ENCODE measurements at regions not wholly inside any gene's neighbourhood (a gene's known extent, or its start where the extent isn't known, plus 50 kb on each side); places are given as distances from the start of the nearest gene placed in this dataset.

GRCh38 chr1:193629875-193630274, 443.5 kb upstream of the B3GALT2 start:
- no peak for TF ChIP-seq TAF1 (IDR thresholded peaks at IDR 0.05; ENCODE audit: borderline replicate concordance, insufficient read depth, low read length)
- no peak for TF ChIP-seq FOXP2 (optimal IDR thresholded peaks at IDR 0.05; ENCODE audit: borderline replicate concordance, extremely low read depth, extremely low read length, insufficient read depth)
- TF ChIP-seq REST (IDR thresholded peaks at IDR 0.05; ENCODE audit: insufficient read depth in 1 of 2, low read depth in 2 of 2, low read length in 2 of 2) = no peak
- TF ChIP-seq POLR2AphosphoS5 (IDR thresholded peaks at IDR 0.05; ENCODE audit: low read depth, low read length) = no peak
- TF ChIP-seq SIN3A (IDR thresholded peaks at IDR 0.05; ENCODE audit: borderline replicate concordance, insufficient read depth, low read length) = no peak

DNA sequence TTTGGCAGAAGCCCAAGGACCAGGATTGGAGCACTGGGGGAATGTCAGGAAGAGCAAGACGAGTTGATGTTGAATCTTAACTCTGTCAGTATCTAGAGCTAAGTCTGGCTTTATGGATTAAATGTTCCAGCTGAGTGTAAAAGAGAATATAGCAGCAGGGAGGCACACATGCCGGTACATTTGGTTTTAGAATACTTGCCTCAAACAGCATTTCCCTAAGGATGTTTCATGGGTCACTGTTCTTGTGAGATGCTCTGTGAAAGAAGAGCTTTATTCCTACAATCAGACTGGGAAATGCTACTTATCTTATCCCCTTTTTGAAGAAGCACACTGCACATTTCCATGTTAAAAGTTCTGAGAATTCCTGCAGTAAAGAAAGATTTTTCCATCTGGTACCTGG, 440.3 kb upstream of the B3GALT2 start:
- TF ChIP-seq TAF1 (IDR thresholded peaks at IDR 0.05; ENCODE audit: borderline replicate concordance, insufficient read depth, low read length) (no peak), FOXP2 (optimal IDR thresholded peaks at IDR 0.05; ENCODE audit: borderline replicate concordance, extremely low read depth, extremely low read length, insufficient read depth) (no peak), REST (IDR thresholded peaks at IDR 0.05; ENCODE audit: insufficient read depth in 1 of 2, low read depth in 2 of 2, low read length in 2 of 2) (no peak), POLR2AphosphoS5 (IDR thresholded peaks at IDR 0.05; ENCODE audit: low read depth, low read length) (no peak), SIN3A (IDR thresholded peaks at IDR 0.05; ENCODE audit: borderline replicate concordance, insufficient read depth, low read length) (no peak)

DNA sequence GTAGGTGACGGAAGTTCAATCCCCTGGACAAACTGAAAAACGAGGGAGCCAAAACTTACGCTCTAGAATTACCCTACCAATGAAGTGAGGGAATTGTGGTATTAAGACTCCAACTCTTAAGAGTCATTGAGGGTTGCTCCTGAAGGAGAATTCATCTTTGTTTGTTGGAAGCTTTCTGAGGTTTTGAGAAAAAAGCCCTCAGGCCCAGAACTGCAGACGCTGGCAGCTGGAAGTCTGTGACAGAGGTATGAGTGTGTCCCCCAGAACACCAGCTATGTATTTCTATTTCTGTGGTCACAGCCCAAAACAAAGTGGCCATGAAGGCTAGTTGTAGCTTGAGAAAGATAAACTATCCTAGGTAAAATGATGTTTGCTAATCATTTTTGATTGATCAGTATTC, 438.8 kb upstream of the B3GALT2 start:
- TF ChIP-seq REST (IDR thresholded peaks at IDR 0.05; ENCODE audit: insufficient read depth in 1 of 2, low read depth in 2 of 2, low read length in 2 of 2) = no peak
- TF ChIP-seq TAF1 (IDR thresholded peaks at IDR 0.05; ENCODE audit: borderline replicate concordance, insufficient read depth, low read length) = no peak
- TF ChIP-seq FOXP2 (optimal IDR thresholded peaks at IDR 0.05; ENCODE audit: borderline replicate concordance, extremely low read depth, extremely low read length, insufficient read depth) = no peak
- no peak for TF ChIP-seq POLR2AphosphoS5 (IDR thresholded peaks at IDR 0.05; ENCODE audit: low read depth, low read length)
- TF ChIP-seq SIN3A (IDR thresholded peaks at IDR 0.05; ENCODE audit: borderline replicate concordance, insufficient read depth, low read length) = no peak

- TF ChIP-seq REST (IDR thresholded peaks at IDR 0.05; ENCODE audit: insufficient read depth in 1 of 2, low read depth in 2 of 2, low read length in 2 of 2) = no peak
- TF ChIP-seq SIN3A (IDR thresholded peaks at IDR 0.05; ENCODE audit: borderline replicate concordance, insufficient read depth, low read length) = no peak
- no peak for TF ChIP-seq POLR2AphosphoS5 (IDR thresholded peaks at IDR 0.05; ENCODE audit: low read depth, low read length)
- TF ChIP-seq TAF1 (IDR thresholded peaks at IDR 0.05; ENCODE audit: borderline replicate concordance, insufficient read depth, low read length) = no peak
- no peak for TF ChIP-seq FOXP2 (optimal IDR thresholded peaks at IDR 0.05; ENCODE audit: borderline replicate concordance, extremely low read depth, extremely low read length, insufficient read depth)
Measured at GRCh38 chr1:193619911-193620310, 433.5 kb upstream of the B3GALT2 start.

DNA sequence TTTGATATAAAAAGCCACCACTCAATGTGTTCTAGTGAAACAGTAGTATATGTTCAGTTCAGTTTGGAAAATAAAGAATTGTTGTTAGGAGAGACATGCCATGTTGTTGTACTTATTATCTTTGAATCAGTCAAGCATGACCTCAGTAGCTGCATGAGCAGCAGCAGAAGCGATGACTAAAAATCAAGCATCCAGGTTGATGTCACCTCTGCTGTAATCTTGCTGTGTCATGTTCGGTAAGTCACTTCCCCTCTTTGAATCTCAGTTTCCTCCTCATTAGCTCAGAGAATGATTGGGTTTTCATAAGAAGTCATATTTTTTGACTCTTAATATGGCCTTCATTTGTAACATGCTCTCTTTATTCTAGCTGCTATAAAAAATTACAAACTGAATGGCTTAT, 428.4 kb upstream of the B3GALT2 start:
- TF ChIP-seq FOXP2 (optimal IDR thresholded peaks at IDR 0.05; ENCODE audit: borderline replicate concordance, extremely low read depth, extremely low read length, insufficient read depth) = no peak
